Heart left ventricle (tissue), 16 donors: ENCODE measurements at regions not wholly inside any gene's neighbourhood (a gene's known extent, or its start where the extent isn't known, plus 50 kb on each side); places are given as distances from the start of the nearest gene placed in this dataset.

ENCODE experiments used
- ATAC-seq, 4 donors: fragments of 200-7000 bp; cut with Tn5 transposase; one replicate each; pipeline ENCODE4 v1.9.1; 2020 to 2022; ENCODE audit warnings: moderate library complexity in 4 of 4, mild to moderate bottlenecking in 3 of 4, moderate number of reproducible peaks in 1 of 4
- DNase-seq, 5 donors: peaks; one replicate each; pipeline ENCODE4 v3.0.0-alpha.2; 2020
- H3K27ac ChIP-seq, 12 donors: fragments of 200-600 bp; sonication (generic) in 4 of 12; one replicate each; pipeline versions ENCODE4 v1.5.0 to v1.8.0; 2016 to 2022; ENCODE audit warnings: mild to moderate bottlenecking in 2 of 12
- H3K27me3 ChIP-seq, 9 donors: fragments of 200-600 bp; sonication (generic) in 2 of 9; one replicate each; pipeline versions ENCODE4 v1.5.1 to v1.8.0; 2016 to 2022; ENCODE audit warnings: mild to moderate bottlenecking in 3 of 9
- H3K36me3 ChIP-seq, 9 donors: fragments of 200-600 bp; sonication (generic) in 2 of 9; one replicate each; pipeline versions ENCODE4 v1.5.0 to v1.8.0; 2018 to 2022; ENCODE audit warnings: mild to moderate bottlenecking in 2 of 9
- H3K4me1 ChIP-seq, 12 donors: fragments of 200-600 bp; sonication (generic) in 4 of 12; one replicate each; pipeline versions ENCODE4 v1.5.0 to v1.8.0; 2016 to 2022; ENCODE audit warnings: mild to moderate bottlenecking in 3 of 12
- H3K4me3 ChIP-seq, 12 donors: fragments of 200-600 bp; sonication (generic) in 4 of 12; one replicate each; pipeline versions ENCODE4 v1.5.0 to v1.8.0; 2017 to 2022; ENCODE audit warnings: mild to moderate bottlenecking in 9 of 12, moderate library complexity in 4 of 12
- H3K9me3 ChIP-seq, 12 donors: fragments of 200-600 bp; sonication (generic) in 4 of 12; one replicate each; pipeline versions ENCODE4 v1.5.0 to v1.8.0; 2016 to 2022; ENCODE audit warnings: mild to moderate bottlenecking in 1 of 12
- CTCF ChIP-seq, 12 donors: fragments of 200-600 bp; sonication (generic) in 4 of 12; IDR thresholded peaks; one replicate each; pipeline versions ENCODE4 v1.5.0 to v1.8.0; 2018 to 2022; ENCODE audit warnings: antibody characterized with exemption in 12 of 12, mild to moderate bottlenecking in 5 of 12
- POLR2A ChIP-seq, 2 donors: fragments of 450-650 bp; IDR thresholded peaks; one replicate each; pipeline ENCODE4 v1.6.1; 2017; ENCODE audit warnings: antibody characterized with exemption in 2 of 2, mild to moderate bottlenecking in 2 of 2, moderate library complexity in 2 of 2
- WGBS, 4 donors: extraction: QIAGEN DNeasy Blood & Tissue Kit in 2 of 4; methylation state at CpG; one replicate each; pipeline versions ENCODE4 v1.1.5 to v1.1.7; 2013 to 2018; 5-methylcytosine and 5-hydroxymethylcytosine counted together
- intact Hi-C, 10 donors: fragments of 100-400 bp; cut with DNase I; formaldehyde crosslinking; loops; one replicate each; pipeline versions ENCODE4 v1.11.1 to v1.14.2; 2022
- donor health status: ischemic (EF 13 %, LVEDD 7.1; RV severe dilation, severe dysfunction).
- donor health status: healthy with polysubstance abuse.
- donor health status: DM: no; HTN: yes; CAD: no.
- donor health status: DM: no; HTN: no; CAD: no.
- donor health status: ischemic (EF 25% LVEDD 6.9; RV normal size, moderate dysfunction).
- donor health status: ischemic (EF 25% LVEDD 5.7; RV mildly dilated, moderate dysfunction).
- donor health status: healthy.
- donor health status: DM: yes; HTN: yes; CAD: no.
- donor health status: ischemic (EF 35%, LVEDD 5.7; RV mildly dilated, moderate dysfunction).
- donor health status: nonischemic (EF 11% LVEDD 7.7; RV severe dilation, severe dysfunction).
- donor health status: DM: yes; HTN: yes; CAD: no.
- donor health status: PGD.
- donor health status: ischemic (EF 29% LVEDD 5.4; RV normal size, mild dysfunction).
- donor health status: nonischemic (EF 23%, LVEDD 6.1; RV moderate dilation, normal function).

- Histone ChIP-seq H3K27ac (no peak overlapping the region), H3K4me3 (no peak overlapping the region), H3K4me1 (peaks cover 0 to 18% (median 0%) of the 10 kb centered on the region in 12 donors), H3K9me3 (no peaks in the 10 kb centered on the region), H3K27me3 (peaks cover 0 to 6% (median 0%) of the 10 kb centered on the region in 9 donors), H3K36me3 (no peaks in the 10 kb centered on the region)
- DNase-seq (no peak), ATAC-seq (no peak)
- TF ChIP-seq POLR2A (IDR thresholded peaks at IDR 0.05) (no peak), CTCF (IDR thresholded peaks at IDR 0.05) (no peak)
- intact Hi-C loops: no loop called here
- WGBS, 4 donors: 61 to 71% (median 65%) methylated on average over 5 of the region's 5 CpGs
Measured at GRCh38 chr2:60070736-60071489, 482.5 kb downstream of the BCL11A start.

- H3K9me3 ChIP-seq: no peaks in the 10 kb centered on the region
- DNase-seq (no peak), ATAC-seq (no peak)
- no peak overlapping the region for H3K4me3 ChIP-seq
- 44 to 52% (median 49%) methylated on average over 5 of the region's 5 CpGs for WGBS, 4 donors
- H3K27ac ChIP-seq: no peak overlapping the region
- intact Hi-C loops: no loop called here
- TF ChIP-seq CTCF (IDR thresholded peaks at IDR 0.05): no peak
- peaks cover 0 to 6% (median 0%) of the 10 kb centered on the region in 9 donors for H3K27me3 ChIP-seq
- H3K4me1 ChIP-seq: peaks cover 0 to 18% (median 0%) of the 10 kb centered on the region in 12 donors
- H3K36me3 ChIP-seq: no peaks in the 10 kb centered on the region
Measured at GRCh38 chr2:60070196-60070595, 483.3 kb downstream of the BCL11A start.

- DNase-seq (no peak), ATAC-seq (no peak)
- intact Hi-C loops: no loop called here
- H3K27ac ChIP-seq: no peak overlapping the region
- TF ChIP-seq POLR2A (IDR thresholded peaks at IDR 0.05) (no peak), CTCF (IDR thresholded peaks at IDR 0.05) (no peak)
- no peaks in the 10 kb centered on the region for H3K36me3 ChIP-seq
- H3K27me3 ChIP-seq: peaks cover 0 to 6% (median 0%) of the 10 kb centered on the region in 9 donors
- 64 to 91% (median 80%) methylated on average over 4 of the region's 4 CpGs for WGBS, 4 donors
- peaks cover 0 to 23% (median 2%) of the 10 kb centered on the region in 12 donors for H3K4me1 ChIP-seq
- H3K4me3 ChIP-seq: no peak overlapping the region
- H3K9me3 ChIP-seq: no peaks in the 10 kb centered on the region
Measured at GRCh38 chr2:60068755-60069154, 484.7 kb downstream of the BCL11A start.

- WGBS, 4 donors: 37 to 49% (median 41%) methylated on average over 3 of the region's 3 CpGs
- Histone ChIP-seq H3K27ac (no peak overlapping the region), H3K27me3 (peaks cover 0 to 6% (median 0%) of the 10 kb centered on the region in 9 donors), H3K9me3 (no peaks in the 10 kb centered on the region), H3K4me1 (peaks cover 0 to 23% (median 2%) of the 10 kb centered on the region in 12 donors), H3K4me3 (no peak overlapping the region), H3K36me3 (no peaks in the 10 kb centered on the region)
- no peak for ATAC-seq
- intact Hi-C loops: no loop called here
- TF ChIP-seq CTCF (IDR thresholded peaks at IDR 0.05) (no peak), POLR2A (IDR thresholded peaks at IDR 0.05) (no peak)
- DNase-seq: no peak
Measured at GRCh38 chr2:60067006-60067405, 486.4 kb downstream of the BCL11A start.
